Endothelial cell (in vitro differentiated cells): ENCODE measurements at regions not wholly inside any gene's neighbourhood (a gene's known extent, or its start where the extent isn't known, plus 50 kb on each side); places are given as distances from the start of the nearest gene placed in this dataset.

Experiments used
- DNase-seq: peaks from one replicate; pipeline ENCODE4 v3.0.0; 2021; ENCODE audit warnings: low spot score
- H3K27ac Mint-ChIP-seq: one replicate; pipeline ENCODE4 v1.8.0; 2021; ENCODE audit warnings: mixed read lengths, inconsistent platforms; ENCODE audit not compliant: unreplicated experiment
- H3K27me3 Mint-ChIP-seq: one replicate; pipeline ENCODE4 v1.8.0; 2021; ENCODE audit warnings: mild to moderate bottlenecking, moderate library complexity, mixed read lengths, inconsistent platforms; ENCODE audit not compliant: unreplicated experiment
- H3K36me3 Mint-ChIP-seq: one replicate; pipeline ENCODE4 v1.8.0; 2021; ENCODE audit warnings: mild to moderate bottlenecking, low read depth, mixed read lengths, inconsistent platforms; ENCODE audit not compliant: unreplicated experiment
- H3K4me1 Mint-ChIP-seq: one replicate; pipeline ENCODE4 v1.8.0; 2021; ENCODE audit warnings: mild to moderate bottlenecking, mixed read lengths, inconsistent platforms; ENCODE audit not compliant: unreplicated experiment
- H3K4me3 Mint-ChIP-seq: one replicate; pipeline ENCODE4 v1.8.0; 2021; ENCODE audit warnings: mild to moderate bottlenecking, mixed read lengths, inconsistent platforms; ENCODE audit not compliant: unreplicated experiment
- H3K9me3 Mint-ChIP-seq: one replicate; pipeline ENCODE4 v1.8.0; 2021; ENCODE audit warnings: mixed read lengths, inconsistent platforms; ENCODE audit not compliant: unreplicated experiment
- CTCF ChIP-seq: fragments of 200-600 bp; sonication (generic); IDR thresholded peaks from one replicate; pipeline ENCODE4 v1.5.0; 2021; ENCODE audit warnings: antibody characterized with exemption; ENCODE audit not compliant: unreplicated experiment

GRCh38 chr9:113690055-113690740, 185.9 kb upstream of the ZNF618 start:
- Mint-ChIP-seq H3K36me3 (no peaks in the 10 kb centered on the region), H3K4me3 (no peak overlapping the region), H3K9me3 (no peaks in the 10 kb centered on the region), H3K4me1 (peaks cover 8% of the 10 kb centered on the region), H3K27me3 (peaks cover 15% of the 10 kb centered on the region), H3K27ac (no peak overlapping the region)
- TF ChIP-seq CTCF = no peak
- DNase-seq = no peak

- Mint-ChIP-seq H3K36me3 (peaks cover 3% of the 10 kb centered on the region), H3K4me3 (no peak overlapping the region), H3K27me3 (peaks cover 12% of the 10 kb centered on the region), H3K27ac (no peak overlapping the region), H3K4me1 (no peaks in the 10 kb centered on the region), H3K9me3 (peaks cover 4% of the 10 kb centered on the region)
- TF ChIP-seq CTCF = no peak
- no peak for DNase-seq
Measured at GRCh38 chr9:113692256-113692655, 183.9 kb upstream of the ZNF618 start.

- H3K27me3 Mint-ChIP-seq = peaks cover 3% of the 10 kb centered on the region
- no peak overlapping the region for H3K4me3 Mint-ChIP-seq
- no peaks in the 10 kb centered on the region for H3K4me1 Mint-ChIP-seq
- H3K27ac Mint-ChIP-seq = no peak overlapping the region
- H3K36me3 Mint-ChIP-seq = peaks cover 3% of the 10 kb centered on the region
- no peak for DNase-seq
- no peak for TF ChIP-seq CTCF
- peaks cover 4% of the 10 kb centered on the region for H3K9me3 Mint-ChIP-seq
Measured at GRCh38 chr9:113694912-113695311, 181.2 kb upstream of the ZNF618 start.

GRCh38 chr9:113695440-113695851, 180.7 kb upstream of the ZNF618 start:
- H3K36me3 Mint-ChIP-seq = peaks cover 3% of the 10 kb centered on the region
- H3K27me3 Mint-ChIP-seq = peaks cover 3% of the 10 kb centered on the region
- no peak for DNase-seq
- H3K9me3 Mint-ChIP-seq = peaks cover 4% of the 10 kb centered on the region
- TF ChIP-seq CTCF = no peak
- no peak overlapping the region for H3K4me3 Mint-ChIP-seq
- H3K4me1 Mint-ChIP-seq = no peaks in the 10 kb centered on the region
- H3K27ac Mint-ChIP-seq = no peak overlapping the region

GRCh38 chr9:113695901-113696300, 180.2 kb upstream of the ZNF618 start:
- Mint-ChIP-seq H3K36me3 (peaks cover 3% of the 10 kb centered on the region), H3K9me3 (peaks cover 4% of the 10 kb centered on the region), H3K4me1 (no peaks in the 10 kb centered on the region), H3K4me3 (no peak overlapping the region), H3K27me3 (peaks cover 3% of the 10 kb centered on the region), H3K27ac (no peak overlapping the region)
- DNase-seq = no peak
- no peak for TF ChIP-seq CTCF
